GM23338 (cell line): ENCODE measurements at regions not wholly inside any gene's neighbourhood (a gene's known extent, or its start where the extent isn't known, plus 50 kb on each side); places are given as distances from the start of the nearest gene placed in this dataset.
"Not testable (repeated sequence)": the region's sequence is repeated elsewhere in the genome, so short reads cannot be mapped to it uniquely, and the experiment has no call there.

ENCODE experiments used
- ATAC-seq: fragments of 200-7000 bp; cut with Tn5 transposase; 3 replicates; pipeline ENCODE4 v1.9.1; 2020
- DNase-seq: peaks from one replicate; pipeline ENCODE4 v3.0.0-alpha.2; 2015; ENCODE audit warnings: low spot score
- H2AFZ ChIP-seq: fragments of 200-600 bp; sonication (generic); 2 replicates; pipeline ENCODE4 v1.8.0; 2016; ENCODE audit warnings: antibody characterized with exemption, mild to moderate bottlenecking, moderate library complexity
- H3F3A ChIP-seq: fragments of 200-600 bp; sonication (generic); replicated peaks from 2 replicates; pipeline ENCODE4 v1.8.0; 2017; ENCODE audit warnings: antibody characterized with exemption, mixed run types, low read depth
- H3K27ac ChIP-seq: fragments of 200-600 bp; sonication (generic); 2 replicates; pipeline ENCODE4 v1.6.1; 2016; ENCODE audit warnings: low read depth
- H3K27me3 ChIP-seq: fragments of 200-600 bp; sonication (generic); 2 replicates; pipeline ENCODE4 v1.8.0; 2016; ENCODE audit warnings: mild to moderate bottlenecking, mixed run types, moderate library complexity; ENCODE audit not compliant: insufficient read depth
- H3K36me3 ChIP-seq: fragments of 200-600 bp; sonication (generic); 2 replicates; pipeline ENCODE4 v1.8.0; 2016; ENCODE audit warnings: mild to moderate bottlenecking; ENCODE audit not compliant: insufficient read depth
- H3K4me1 ChIP-seq: fragments of 200-600 bp; sonication (generic); 2 replicates; pipeline ENCODE4 v1.8.0; 2016; ENCODE audit warnings: mild to moderate bottlenecking, moderate library complexity; ENCODE audit not compliant: insufficient read depth
- H3K4me2 ChIP-seq: fragments of 200-600 bp; sonication (generic); 2 replicates; pipeline ENCODE4 v1.7.1; 2017; ENCODE audit warnings: mixed run types
- H3K4me3 ChIP-seq: fragments of 200-600 bp; sonication (generic); 2 replicates; pipeline ENCODE4 v1.6.1; 2016; ENCODE audit warnings: mixed run types
- H3K79me2 ChIP-seq: fragments of 200-600 bp; sonication (generic); replicated peaks from 2 replicates; pipeline ENCODE4 v1.8.0; 2017; ENCODE audit warnings: mild to moderate bottlenecking; ENCODE audit not compliant: insufficient read depth
- H3K9me2 ChIP-seq: fragments of 200-600 bp; sonication (generic); 2 replicates; pipeline ENCODE4 v1.8.0; 2017; ENCODE audit not compliant: insufficient read depth
- H4K20me1 ChIP-seq: fragments of 200-600 bp; sonication (generic); replicated peaks from 2 replicates; pipeline ENCODE4 v1.8.0; 2017; ENCODE audit warnings: mild to moderate bottlenecking; ENCODE audit not compliant: insufficient read depth
- H3K27ac Mint-ChIP-seq: 2 replicates; pipeline ENCODE4 v1.8.0; 2020; ENCODE audit warnings: inconsistent platforms, mild to moderate bottlenecking, moderate library complexity, mixed read lengths
- H3K27me3 Mint-ChIP-seq: 3 replicates; pipeline ENCODE4 v1.8.0; 2022; ENCODE audit warnings: low read depth, mild to moderate bottlenecking, moderate library complexity, mixed read lengths, inconsistent platforms; ENCODE audit not compliant: insufficient read depth, poor library complexity
- H3K36me3 Mint-ChIP-seq: 3 replicates; pipeline ENCODE4 v1.8.0; 2021; ENCODE audit warnings: low read depth, mild to moderate bottlenecking, inconsistent platforms, moderate library complexity, mixed read lengths
- H3K4me1 Mint-ChIP-seq: 3 replicates; pipeline ENCODE4 v1.8.0; 2020; ENCODE audit warnings: mild to moderate bottlenecking, inconsistent platforms, mixed read lengths
- H3K4me3 Mint-ChIP-seq: 3 replicates; pipeline ENCODE4 v1.8.0; 2021; ENCODE audit warnings: moderate library complexity, mild to moderate bottlenecking, inconsistent platforms, mixed read lengths
- H3K9me3 Mint-ChIP-seq: 3 replicates; pipeline ENCODE4 v1.8.0; 2020; ENCODE audit warnings: moderate library complexity, mild to moderate bottlenecking, inconsistent platforms, mixed read lengths
- EZH2 ChIP-seq: fragments of 200-600 bp; sonication (generic); IDR thresholded peaks from one replicate; pipeline ENCODE4 v1.8.0; 2017; ENCODE audit warnings: antibody characterized with exemption, mild to moderate bottlenecking, low read depth; ENCODE audit not compliant: unreplicated experiment
- JUNB ChIP-seq: IDR thresholded peaks from one replicate; pipeline ENCODE4 v1.6.1; 2016; ENCODE audit warnings: antibody characterized with exemption; ENCODE audit not compliant: unreplicated experiment
- POLR2AphosphoS5 ChIP-seq: IDR thresholded peaks from 2 replicates; pipeline ENCODE4 v1.6.1; 2016; ENCODE audit warnings: antibody characterized with exemption, low read depth
- STAT1 ChIP-seq: IDR thresholded peaks from one replicate; pipeline ENCODE4 v1.6.1; 2016; ENCODE audit warnings: antibody characterized with exemption; ENCODE audit not compliant: unreplicated experiment
- ZNF331 ChIP-seq: fragments of 250-450 bp; sonication (Bioruptor Pico); IDR thresholded peaks from 2 replicates; pipeline ENCODE4 v1.5.0; 2020; ENCODE audit warnings: low read depth, mild to moderate bottlenecking, moderate library complexity
- TF ChIP-seq, protein P1 (sequence below): fragments of 250-450 bp; sonication (Bioruptor Pico); IDR thresholded peaks from 2 replicates; pipeline ENCODE4 v1.5.0; 2020; ENCODE audit warnings: mild to moderate bottlenecking, moderate library complexity
- TF ChIP-seq, protein P2 (sequence below), 2 experiments: fragments of 200-600 bp in 1 of 2; sonication (generic) in 1 of 2; conservative IDR thresholded peaks; 2 replicates each; pipeline versions ENCODE4 v1.5.1 to v1.6.1; 2016 to 2017; ENCODE audit warnings: antibody characterized with exemption in 2 of 2, low read depth in 2 of 2, mild to moderate bottlenecking in 2 of 2, moderate library complexity in 1 of 2
- TF ChIP-seq, protein P3 (sequence below): IDR thresholded peaks from 2 replicates; pipeline ENCODE4 v1.6.1; 2016; ENCODE audit warnings: antibody characterized with exemption

DNA sequence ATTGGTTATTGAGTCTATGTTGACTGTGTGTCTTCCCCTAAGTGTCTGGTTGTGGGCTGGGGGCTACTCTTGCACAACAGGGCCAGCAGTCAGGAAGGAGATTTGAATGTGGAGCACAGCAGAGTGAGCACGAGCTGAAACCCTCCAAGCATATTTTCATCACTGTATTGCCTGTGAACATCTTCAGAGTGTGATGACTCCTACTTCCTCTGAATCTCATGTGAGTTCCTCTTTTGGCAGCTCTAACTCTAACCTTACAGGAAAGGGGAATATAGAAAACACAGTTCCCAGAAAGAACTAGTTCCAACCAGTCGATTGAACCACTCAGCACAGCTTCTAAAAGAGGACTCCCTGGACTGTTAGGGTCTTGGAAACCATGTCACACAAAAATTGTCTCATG lies 211.6 kb downstream of the RAP2B start (continued):
- TF ChIP-seq, protein P1, sequence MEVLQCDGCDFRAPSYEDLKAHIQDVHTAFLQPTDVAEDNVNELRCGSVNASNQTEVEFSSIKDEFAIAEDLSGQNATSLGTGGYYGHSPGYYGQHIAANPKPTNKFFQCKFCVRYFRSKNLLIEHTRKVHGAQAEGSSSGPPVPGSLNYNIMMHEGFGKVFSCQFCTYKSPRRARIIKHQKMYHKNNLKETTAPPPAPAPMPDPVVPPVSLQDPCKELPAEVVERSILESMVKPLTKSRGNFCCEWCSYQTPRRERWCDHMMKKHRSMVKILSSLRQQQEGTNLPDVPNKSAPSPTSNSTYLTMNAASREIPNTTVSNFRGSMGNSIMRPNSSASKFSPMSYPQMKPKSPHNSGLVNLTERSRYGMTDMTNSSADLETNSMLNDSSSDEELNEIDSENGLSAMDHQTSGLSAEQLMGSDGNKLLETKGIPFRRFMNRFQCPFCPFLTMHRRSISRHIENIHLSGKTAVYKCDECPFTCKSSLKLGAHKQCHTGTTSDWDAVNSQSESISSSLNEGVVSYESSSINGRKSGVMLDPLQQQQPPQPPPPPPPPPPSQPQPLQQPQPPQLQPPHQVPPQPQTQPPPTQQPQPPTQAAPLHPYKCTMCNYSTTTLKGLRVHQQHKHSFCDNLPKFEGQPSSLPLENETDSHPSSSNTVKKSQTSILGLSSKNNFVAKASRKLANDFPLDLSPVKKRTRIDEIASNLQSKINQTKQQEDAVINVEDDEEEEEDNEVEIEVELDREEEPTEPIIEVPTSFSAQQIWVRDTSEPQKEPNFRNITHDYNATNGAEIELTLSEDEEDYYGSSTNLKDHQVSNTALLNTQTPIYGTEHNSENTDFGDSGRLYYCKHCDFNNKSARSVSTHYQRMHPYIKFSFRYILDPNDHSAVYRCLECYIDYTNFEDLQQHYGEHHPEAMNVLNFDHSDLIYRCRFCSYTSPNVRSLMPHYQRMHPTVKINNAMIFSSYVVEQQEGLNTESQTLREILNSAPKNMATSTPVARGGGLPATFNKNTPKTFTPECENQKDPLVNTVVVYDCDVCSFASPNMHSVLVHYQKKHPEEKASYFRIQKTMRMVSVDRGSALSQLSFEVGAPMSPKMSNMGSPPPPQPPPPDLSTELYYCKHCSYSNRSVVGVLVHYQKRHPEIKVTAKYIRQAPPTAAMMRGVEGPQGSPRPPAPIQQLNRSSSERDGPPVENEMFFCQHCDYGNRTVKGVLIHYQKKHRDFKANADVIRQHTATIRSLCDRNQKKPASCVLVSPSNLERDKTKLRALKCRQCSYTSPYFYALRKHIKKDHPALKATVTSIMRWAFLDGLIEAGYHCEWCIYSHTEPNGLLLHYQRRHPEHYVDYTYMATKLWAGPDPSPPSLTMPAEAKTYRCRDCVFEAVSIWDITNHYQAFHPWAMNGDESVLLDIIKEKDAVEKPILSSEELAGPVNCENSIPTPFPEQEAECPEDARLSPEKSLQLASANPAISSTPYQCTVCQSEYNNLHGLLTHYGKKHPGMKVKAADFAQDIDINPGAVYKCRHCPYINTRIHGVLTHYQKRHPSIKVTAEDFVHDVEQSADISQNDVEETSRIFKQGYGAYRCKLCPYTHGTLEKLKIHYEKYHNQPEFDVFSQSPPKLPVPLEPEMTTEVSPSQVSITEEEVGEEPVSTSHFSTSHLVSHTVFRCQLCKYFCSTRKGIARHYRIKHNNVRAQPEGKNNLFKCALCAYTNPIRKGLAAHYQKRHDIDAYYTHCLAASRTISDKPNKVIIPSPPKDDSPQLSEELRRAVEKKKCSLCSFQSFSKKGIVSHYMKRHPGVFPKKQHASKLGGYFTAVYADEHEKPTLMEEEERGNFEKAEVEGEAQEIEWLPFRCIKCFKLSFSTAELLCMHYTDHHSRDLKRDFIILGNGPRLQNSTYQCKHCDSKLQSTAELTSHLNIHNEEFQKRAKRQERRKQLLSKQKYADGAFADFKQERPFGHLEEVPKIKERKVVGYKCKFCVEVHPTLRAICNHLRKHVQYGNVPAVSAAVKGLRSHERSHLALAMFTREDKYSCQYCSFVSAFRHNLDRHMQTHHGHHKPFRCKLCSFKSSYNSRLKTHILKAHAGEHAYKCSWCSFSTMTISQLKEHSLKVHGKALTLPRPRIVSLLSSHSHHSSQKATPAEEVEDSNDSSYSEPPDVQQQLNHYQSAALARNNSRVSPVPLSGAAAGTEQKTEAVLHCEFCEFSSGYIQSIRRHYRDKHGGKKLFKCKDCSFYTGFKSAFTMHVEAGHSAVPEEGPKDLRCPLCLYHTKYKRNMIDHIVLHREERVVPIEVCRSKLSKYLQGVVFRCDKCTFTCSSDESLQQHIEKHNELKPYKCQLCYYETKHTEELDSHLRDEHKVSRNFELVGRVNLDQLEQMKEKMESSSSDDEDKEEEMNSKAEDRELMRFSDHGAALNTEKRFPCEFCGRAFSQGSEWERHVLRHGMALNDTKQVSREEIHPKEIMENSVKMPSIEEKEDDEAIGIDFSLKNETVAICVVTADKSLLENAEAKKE (CRISPR knock-in tag) = no peak
- TF ChIP-seq JUNB (no peak), EZH2 (no peak), ZNF331 (CRISPR knock-in tag) (no peak), STAT1 (no peak), POLR2AphosphoS5 (no peak)
- TF ChIP-seq, protein P2, sequence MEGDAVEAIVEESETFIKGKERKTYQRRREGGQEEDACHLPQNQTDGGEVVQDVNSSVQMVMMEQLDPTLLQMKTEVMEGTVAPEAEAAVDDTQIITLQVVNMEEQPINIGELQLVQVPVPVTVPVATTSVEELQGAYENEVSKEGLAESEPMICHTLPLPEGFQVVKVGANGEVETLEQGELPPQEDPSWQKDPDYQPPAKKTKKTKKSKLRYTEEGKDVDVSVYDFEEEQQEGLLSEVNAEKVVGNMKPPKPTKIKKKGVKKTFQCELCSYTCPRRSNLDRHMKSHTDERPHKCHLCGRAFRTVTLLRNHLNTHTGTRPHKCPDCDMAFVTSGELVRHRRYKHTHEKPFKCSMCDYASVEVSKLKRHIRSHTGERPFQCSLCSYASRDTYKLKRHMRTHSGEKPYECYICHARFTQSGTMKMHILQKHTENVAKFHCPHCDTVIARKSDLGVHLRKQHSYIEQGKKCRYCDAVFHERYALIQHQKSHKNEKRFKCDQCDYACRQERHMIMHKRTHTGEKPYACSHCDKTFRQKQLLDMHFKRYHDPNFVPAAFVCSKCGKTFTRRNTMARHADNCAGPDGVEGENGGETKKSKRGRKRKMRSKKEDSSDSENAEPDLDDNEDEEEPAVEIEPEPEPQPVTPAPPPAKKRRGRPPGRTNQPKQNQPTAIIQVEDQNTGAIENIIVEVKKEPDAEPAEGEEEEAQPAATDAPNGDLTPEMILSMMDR (conservative IDR thresholded peaks at IDR 0.05; ENCODE audit: low read depth in 2 of 2) = no peak
- TF ChIP-seq, protein P3, sequence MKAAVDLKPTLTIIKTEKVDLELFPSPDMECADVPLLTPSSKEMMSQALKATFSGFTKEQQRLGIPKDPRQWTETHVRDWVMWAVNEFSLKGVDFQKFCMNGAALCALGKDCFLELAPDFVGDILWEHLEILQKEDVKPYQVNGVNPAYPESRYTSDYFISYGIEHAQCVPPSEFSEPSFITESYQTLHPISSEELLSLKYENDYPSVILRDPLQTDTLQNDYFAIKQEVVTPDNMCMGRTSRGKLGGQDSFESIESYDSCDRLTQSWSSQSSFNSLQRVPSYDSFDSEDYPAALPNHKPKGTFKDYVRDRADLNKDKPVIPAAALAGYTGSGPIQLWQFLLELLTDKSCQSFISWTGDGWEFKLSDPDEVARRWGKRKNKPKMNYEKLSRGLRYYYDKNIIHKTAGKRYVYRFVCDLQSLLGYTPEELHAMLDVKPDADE = no peak

DNA sequence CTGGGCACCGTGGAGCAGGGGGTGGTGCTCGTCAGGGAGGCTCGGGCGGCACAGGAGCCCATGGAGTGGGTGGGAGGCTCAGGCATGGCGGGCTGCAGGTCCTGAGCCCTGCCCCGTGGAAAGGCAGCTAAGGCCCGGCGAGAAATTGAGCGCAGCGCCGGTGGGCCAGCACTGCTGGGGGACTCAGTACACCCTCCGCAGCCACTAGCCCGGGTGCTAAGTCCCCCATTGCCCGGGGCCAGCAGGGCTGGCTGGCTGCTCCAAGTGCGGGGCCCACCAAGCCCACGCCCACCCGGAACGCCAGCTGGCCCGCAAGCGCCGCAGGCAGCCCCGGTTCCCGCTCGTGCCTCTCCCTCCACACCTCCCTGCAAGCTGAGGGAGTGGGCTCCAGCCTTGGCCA lies 216.3 kb downstream of the RAP2B start:
- H3K4me2 ChIP-seq, H3K27ac Mint-ChIP-seq, H3K27me3 ChIP-seq, H3K27me3 Mint-ChIP-seq, H3K36me3 Mint-ChIP-seq, H3K4me3 Mint-ChIP-seq, H3K36me3 ChIP-seq, H3F3A ChIP-seq, H3K79me2 ChIP-seq, H3K4me3 ChIP-seq, H3K27ac ChIP-seq, H3K9me3 Mint-ChIP-seq, ATAC-seq, H4K20me1 ChIP-seq, H2AFZ ChIP-seq, H3K4me1 Mint-ChIP-seq, DNase-seq, H3K4me1 ChIP-seq, H3K9me2 ChIP-seq: not testable (repeated sequence)
